IPS-20b (cell line): ENCODE measurements at regions not wholly inside any gene's neighbourhood (a gene's known extent, or its start where the extent isn't known, plus 50 kb on each side); places are given as distances from the start of the nearest gene placed in this dataset.

Source experiments
- H3K27ac ChIP-seq: one replicate; pipeline ENCODE4 v1.5.1; 2013; ENCODE audit warnings: low read length
- H3K27me3 ChIP-seq: 2 replicates; pipeline ENCODE4 v1.6.1; 2013; ENCODE audit warnings: mild to moderate bottlenecking, low read length, inconsistent platforms; ENCODE audit not compliant: insufficient read depth
- H3K36me3 ChIP-seq: 2 replicates; pipeline ENCODE4 v1.6.1; 2013; ENCODE audit warnings: low read depth, mild to moderate bottlenecking, inconsistent platforms, low read length, moderate library complexity; ENCODE audit not compliant: insufficient read depth
- H3K4me1 ChIP-seq: 2 replicates; pipeline ENCODE4 v1.6.1; 2013; ENCODE audit warnings: mild to moderate bottlenecking, control low read depth, inconsistent platforms, low read length, moderate library complexity; ENCODE audit not compliant: insufficient read depth
- H3K4me3 ChIP-seq: 2 replicates; pipeline ENCODE4 v1.5.1; 2013; ENCODE audit warnings: mild to moderate bottlenecking, low read length, inconsistent platforms
- H3K9ac ChIP-seq: 2 replicates; pipeline ENCODE4 v1.6.1; 2013; ENCODE audit warnings: low read depth, mild to moderate bottlenecking, inconsistent platforms, low read length, moderate library complexity
- H3K9me3 ChIP-seq: 2 replicates; pipeline ENCODE4 v1.6.1; 2013; ENCODE audit warnings: mild to moderate bottlenecking, low read depth, low read length, inconsistent platforms; ENCODE audit not compliant: insufficient read depth

GRCh38 chr18:55932675-55933074, 344.7 kb upstream of the TCF4 start:
- Histone ChIP-seq H3K4me3 (no peak overlapping the region), H3K9me3 (peaks cover 8% of the 10 kb centered on the region; the same call in 1 of the 2 replicates), H3K27ac (no peak overlapping the region), H3K27me3 (no peaks in the 10 kb centered on the region), H3K4me1 (no peaks in the 10 kb centered on the region), H3K9ac (no peak overlapping the region), H3K36me3 (0 out of 2 replicates have a peak, but pooled peaks cover 3% of the 10 kb centered on the region)

DNA sequence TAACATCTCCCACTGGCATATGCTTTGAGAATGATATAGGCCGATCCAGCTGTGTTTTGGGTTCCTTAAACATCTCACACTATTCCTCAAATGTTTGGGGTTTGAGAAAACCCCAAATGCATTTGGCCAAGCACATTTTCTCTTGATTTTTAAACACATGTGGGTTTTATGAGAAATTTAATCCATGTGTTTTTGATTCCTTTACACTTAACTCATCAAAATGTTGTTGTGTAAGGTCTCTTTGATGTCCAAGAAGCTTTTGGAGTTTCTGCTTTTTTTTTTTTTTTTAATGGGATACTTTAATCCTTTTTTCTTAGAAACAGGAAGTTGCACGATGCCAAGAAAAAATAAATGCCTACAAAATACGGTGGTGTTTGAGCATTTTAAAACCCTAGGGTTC, 339.8 kb upstream of the TCF4 start:
- Histone ChIP-seq H3K9me3 (0 out of 2 replicates have a peak, but pooled peaks cover 3% of the 10 kb centered on the region), H3K36me3 (no peaks in the 10 kb centered on the region), H3K4me1 (no peaks in the 10 kb centered on the region), H3K27ac (no peak overlapping the region), H3K27me3 (no peaks in the 10 kb centered on the region), H3K9ac (no peak overlapping the region), H3K4me3 (no peak overlapping the region)

DNA sequence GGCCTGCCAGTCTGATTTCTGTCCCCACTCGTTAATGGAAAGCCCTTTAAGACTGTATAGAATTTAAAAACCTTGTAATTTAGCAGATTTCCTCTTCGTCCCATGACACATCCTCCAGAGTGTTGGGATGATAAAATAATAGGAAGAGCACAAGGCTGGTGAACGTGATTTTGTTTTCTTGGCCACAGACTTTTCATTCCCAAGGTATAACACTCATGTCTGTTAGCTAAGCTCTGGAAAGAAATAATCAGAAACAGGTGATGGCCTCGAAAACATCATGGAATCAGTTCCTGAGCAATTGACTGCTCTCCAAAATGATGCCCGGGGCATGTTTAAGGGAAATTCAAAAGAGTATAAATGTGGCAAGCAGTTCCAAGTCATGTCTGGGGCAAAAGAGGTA, 337.8 kb upstream of the TCF4 start:
- H3K4me1 ChIP-seq = no peaks in the 10 kb centered on the region
- no peak overlapping the region for H3K9ac ChIP-seq
- no peak overlapping the region for H3K27ac ChIP-seq
- H3K4me3 ChIP-seq = no peak overlapping the region
- H3K36me3 ChIP-seq = no peaks in the 10 kb centered on the region
- H3K27me3 ChIP-seq = no peaks in the 10 kb centered on the region
- H3K9me3 ChIP-seq = 0 out of 2 replicates have a peak, but pooled peaks cover 3% of the 10 kb centered on the region

DNA sequence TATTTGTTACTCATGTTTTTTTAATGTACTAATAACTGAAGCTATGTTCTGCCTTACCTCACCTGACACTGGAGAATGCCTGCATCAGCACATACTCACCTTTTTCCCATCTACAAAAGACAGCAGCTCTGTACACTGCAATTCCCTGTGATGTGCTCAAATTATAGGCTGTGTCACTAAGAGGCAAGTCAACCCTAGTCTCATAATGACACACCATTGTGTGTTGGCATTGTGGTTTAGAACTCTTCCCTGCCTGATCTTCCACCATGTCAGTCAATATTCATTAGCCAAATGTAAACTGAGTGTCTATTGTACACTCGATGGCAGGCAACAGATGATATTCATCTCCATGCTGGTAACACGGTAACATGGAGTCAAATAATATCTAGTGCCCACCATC, 332.1 kb upstream of the TCF4 start:
- Histone ChIP-seq H3K9ac (no peak overlapping the region), H3K4me1 (no peaks in the 10 kb centered on the region), H3K4me3 (no peak overlapping the region), H3K9me3 (peaks cover 3% of the 10 kb centered on the region; the same call in 1 of the 2 replicates), H3K27me3 (no peaks in the 10 kb centered on the region), H3K27ac (no peak overlapping the region), H3K36me3 (no peaks in the 10 kb centered on the region)

GRCh38 chr18:55918444-55918843, 330.5 kb upstream of the TCF4 start:
- Histone ChIP-seq H3K27ac (no peak overlapping the region), H3K9ac (no peak overlapping the region), H3K27me3 (no peaks in the 10 kb centered on the region), H3K4me3 (no peak overlapping the region), H3K36me3 (no peaks in the 10 kb centered on the region), H3K4me1 (no peaks in the 10 kb centered on the region), H3K9me3 (no peaks in the 10 kb centered on the region; the same call in 1 of the 2 replicates)

DNA sequence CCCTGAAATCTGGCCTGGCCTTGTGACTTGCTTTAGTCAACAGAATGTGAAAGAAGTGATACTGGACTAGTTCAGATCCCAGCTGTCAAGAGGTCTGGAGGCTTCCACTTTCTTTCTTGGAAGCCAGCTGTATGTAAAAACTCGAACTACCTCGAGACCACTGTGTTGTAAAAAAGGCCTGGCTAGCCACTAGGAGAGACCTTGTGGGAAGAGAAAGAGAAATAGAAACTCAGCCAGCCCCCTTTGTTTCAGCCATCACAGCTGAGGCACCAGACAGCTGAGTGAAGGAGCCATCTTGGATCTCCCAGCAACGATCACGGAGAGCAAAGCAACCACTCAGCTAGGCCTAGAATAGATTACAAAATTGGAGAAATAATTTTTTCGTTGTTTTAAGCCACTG, 324.9 kb upstream of the TCF4 start:
- no peaks in the 10 kb centered on the region for H3K36me3 ChIP-seq
- H3K9ac ChIP-seq = no peak overlapping the region
- no peak overlapping the region for H3K4me3 ChIP-seq
- no peaks in the 10 kb centered on the region for H3K27me3 ChIP-seq
- no peak overlapping the region for H3K27ac ChIP-seq
- H3K9me3 ChIP-seq = no peaks in the 10 kb centered on the region; the same call in 1 of the 2 replicates
- H3K4me1 ChIP-seq = peaks cover 11% of the 10 kb centered on the region; the same call in 1 of the 2 replicates

- H3K4me1 ChIP-seq = peaks cover 20% of the 10 kb centered on the region
- no peaks in the 10 kb centered on the region for H3K27me3 ChIP-seq
- H3K36me3 ChIP-seq = no peaks in the 10 kb centered on the region
- H3K4me3 ChIP-seq = no peak overlapping the region
- H3K9me3 ChIP-seq = no peaks in the 10 kb centered on the region; the same call in 1 of the 2 replicates
- H3K27ac ChIP-seq = no peak overlapping the region
- no peak overlapping the region for H3K9ac ChIP-seq
Observed at GRCh38 chr18:55912071-55912470, 324.1 kb upstream of the TCF4 start.

- Histone ChIP-seq H3K4me1 (peaks cover 22% of the 10 kb centered on the region), H3K27me3 (no peaks in the 10 kb centered on the region), H3K4me3 (no peak overlapping the region), H3K9ac (no peak overlapping the region), H3K36me3 (no peaks in the 10 kb centered on the region), H3K9me3 (no peaks in the 10 kb centered on the region), H3K27ac (no peak overlapping the region)
Observed at GRCh38 chr18:55910296-55910695, 322.3 kb upstream of the TCF4 start.

DNA sequence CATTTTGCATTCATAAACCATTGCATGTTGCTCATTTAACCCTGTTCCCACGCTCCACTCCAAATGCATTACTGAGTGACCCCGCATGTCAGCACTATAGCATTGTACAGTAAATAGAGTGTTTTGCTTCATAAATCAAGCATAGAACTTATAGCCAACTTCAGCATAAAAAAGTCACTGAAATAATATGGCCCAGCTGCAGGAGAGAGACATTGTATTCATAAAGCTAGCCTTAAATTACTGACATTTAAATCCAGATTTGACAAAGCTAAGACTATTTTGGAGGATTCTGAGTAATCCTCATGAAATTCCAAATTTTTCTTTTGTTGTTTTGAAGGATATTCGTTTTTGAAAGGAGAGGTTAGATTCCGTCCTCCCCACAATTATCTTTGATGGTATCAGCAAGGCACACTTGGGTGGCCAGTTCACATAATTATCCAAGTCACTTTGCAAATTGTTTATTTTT, 320.9 kb upstream of the TCF4 start:
- Histone ChIP-seq H3K27ac (no peak overlapping the region), H3K4me3 (no peak overlapping the region), H3K9ac (no peak overlapping the region), H3K27me3 (no peaks in the 10 kb centered on the region), H3K9me3 (no peaks in the 10 kb centered on the region), H3K36me3 (no peaks in the 10 kb centered on the region), H3K4me1 (peaks cover 22% of the 10 kb centered on the region)

- Histone ChIP-seq H3K9me3 (no peaks in the 10 kb centered on the region), H3K27me3 (no peaks in the 10 kb centered on the region), H3K4me3 (no peak overlapping the region), H3K9ac (no peak overlapping the region), H3K4me1 (peaks cover 22% of the 10 kb centered on the region), H3K36me3 (no peaks in the 10 kb centered on the region), H3K27ac (no peak overlapping the region)
Observed at GRCh38 chr18:55907453-55908175, 319.6 kb upstream of the TCF4 start.

DNA sequence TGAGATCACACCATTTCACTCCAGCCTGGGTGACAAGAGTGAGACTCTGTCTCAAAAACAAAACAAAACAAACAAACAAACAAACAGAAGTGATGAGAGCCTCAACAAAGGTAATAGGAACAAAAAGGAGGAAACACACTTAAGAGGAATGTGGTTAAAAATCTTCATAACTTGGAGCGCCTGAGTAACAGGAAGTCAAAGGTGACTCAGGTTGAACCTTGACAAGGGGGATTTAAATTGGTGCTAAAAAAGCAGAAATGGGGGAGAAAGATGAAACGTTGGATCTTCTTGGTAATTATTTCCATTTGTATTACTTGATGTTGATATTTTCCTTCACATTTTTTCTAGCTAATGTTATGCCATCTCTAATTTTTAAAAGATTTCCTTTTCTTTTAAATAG, 318.5 kb upstream of the TCF4 start:
- Histone ChIP-seq H3K4me1 (peaks cover 22% of the 10 kb centered on the region), H3K27ac (no peak overlapping the region), H3K9ac (no peak overlapping the region), H3K27me3 (no peaks in the 10 kb centered on the region), H3K9me3 (no peaks in the 10 kb centered on the region), H3K4me3 (no peak overlapping the region), H3K36me3 (no peaks in the 10 kb centered on the region)

GRCh38 chr18:55903911-55904310, 315.9 kb upstream of the TCF4 start:
- no peak overlapping the region for H3K9ac ChIP-seq
- no peaks in the 10 kb centered on the region for H3K36me3 ChIP-seq
- H3K4me1 ChIP-seq = peaks cover 18% of the 10 kb centered on the region
- H3K9me3 ChIP-seq = no peaks in the 10 kb centered on the region
- no peak overlapping the region for H3K27ac ChIP-seq
- no peak overlapping the region for H3K4me3 ChIP-seq
- H3K27me3 ChIP-seq = no peaks in the 10 kb centered on the region
